K562 (cell line): ENCODE measurements at regions not wholly inside any gene's neighbourhood (a gene's known extent, or its start where the extent isn't known, plus 50 kb on each side); places are given as distances from the start of the nearest gene placed in this dataset.

Experiments used
- ATAC-seq: fragments of 200-7000 bp; cut with Tn5 transposase; 3 replicates; pipeline ENCODE4 v1.9.1; 2020; ENCODE audit warnings: moderate library complexity
- BruUV-seq: library from RNA; stranded (reverse); fragments of 400-500 nt; replicated peaks from 2 replicates; lab custom pipeline; 2021; lab: Mats Ljungman, UMichigan
- CTCF ChIA-PET: fragments of 300-600 bp; formaldehyde crosslinking; extraction: SDS; loops from one replicate; lab custom pipeline; 2021; ENCODE audit warnings: low intra/inter-chr PET ratio; lab: Yijun Ruan, JAX
- POLR2A ChIA-PET: fragments of 300-600, 350-650 bp; sonication (Branson Sonifier 250); formaldehyde crosslinking; extraction: SDS; loops from one replicate; lab custom pipeline; 2021; ENCODE audit warnings: antibody characterized with exemption, inconsistent platforms; lab: Yijun Ruan, JAX
- DNase-seq, 4 experiments: peaks; one replicate each; pipeline versions ENCODE4 v3.0.0 to v3.0.0-alpha.2; 2011 to 2018; ENCODE audit warnings: low spot score in 3 of 4, mixed read lengths in 3 of 4; ENCODE audit errors: extremely low read depth in 1 of 4
- FAIRE-seq: peaks from 2 replicates; lab custom pipeline; 2011; peaks lifted over from hg19 to GRCh38; lab: Jason Lieb, UNC
- H2AFZ ChIP-seq: 2 replicates; pipeline ENCODE4 v1.6.0; 2011; ENCODE audit warnings: low read depth, low read length, control low read depth, inconsistent platforms
- H3K27ac ChIP-seq: fragments of 200-600 bp; 3 replicates; pipeline ENCODE4 v1.8.0; 2011; ENCODE audit warnings: low read depth, mild to moderate bottlenecking, control low read depth, inconsistent platforms, low read length, moderate library complexity, mixed read lengths; ENCODE audit errors: extremely low read depth
- H3K27me3 ChIP-seq, 2 experiments: fragments of 300-600 bp in 1 of 2; 2 replicates in 1 of 2; 3 replicates in 1 of 2; pipeline versions ENCODE4 v1.6.0 to v1.8.0; 2011; ENCODE audit warnings: inconsistent platforms in 2 of 2, low read length in 2 of 2, mild to moderate bottlenecking in 1 of 2, mixed read lengths in 1 of 2, moderate library complexity in 1 of 2; ENCODE audit not compliant: control insufficient read depth in 2 of 2, insufficient read depth in 2 of 2
- H3K36me3 ChIP-seq: fragments of 300-600 bp; 3 replicates; pipeline ENCODE4 v1.8.0; 2011; ENCODE audit warnings: mild to moderate bottlenecking, low read length, inconsistent platforms; ENCODE audit not compliant: control insufficient read depth, insufficient read depth
- H3K4me1 ChIP-seq, 2 experiments: fragments of 200-600 bp in 1 of 2; replicated peaks in 1 of 2; 2 replicates in 1 of 2; 3 replicates in 1 of 2; pipeline versions ENCODE4 v1.5.1 to v1.8.0; 2011; ENCODE audit warnings: inconsistent platforms in 2 of 2, low read length in 2 of 2, mild to moderate bottlenecking in 1 of 2, mixed read lengths in 1 of 2, moderate library complexity in 1 of 2; ENCODE audit not compliant: control insufficient read depth in 2 of 2, insufficient read depth in 2 of 2
- H3K4me2 ChIP-seq: 2 replicates; pipeline ENCODE4 v1.6.1; 2011; ENCODE audit warnings: low read length, control low read depth, inconsistent platforms, mixed read lengths; ENCODE audit not compliant: insufficient read depth
- H3K4me3 ChIP-seq: fragments of 200-600 bp; sonication (generic), shearing (Covaris generic); 2 replicates; pipeline ENCODE4 v1.5.1; 2016; ENCODE audit warnings: control low read depth, inconsistent platforms
- H3K79me2 ChIP-seq: fragments of 200-600 bp; 3 replicates; pipeline ENCODE4 v1.8.0; 2011; ENCODE audit warnings: low read length, inconsistent platforms; ENCODE audit not compliant: control insufficient read depth, insufficient read depth
- H3K9ac ChIP-seq, 2 experiments: 2 replicates each; pipeline versions ENCODE4 v1.6.0 to v1.6.1; 2011; ENCODE audit warnings: low read depth in 2 of 2, low read length in 2 of 2, control low read depth in 1 of 2, inconsistent platforms in 1 of 2, mild to moderate bottlenecking in 1 of 2, mixed read lengths in 1 of 2; ENCODE audit not compliant: insufficient read depth in 1 of 2
- H3K9me1 ChIP-seq: one replicate; pipeline ENCODE4 v1.6.0; 2011; ENCODE audit warnings: inconsistent platforms, mild to moderate bottlenecking, low read length, moderate library complexity; ENCODE audit not compliant: control insufficient read depth, insufficient read depth
- H3K9me3 ChIP-seq: replicated peaks from 2 replicates; pipeline ENCODE4 v1.5.1; 2011; ENCODE audit warnings: low read depth, low read length, inconsistent platforms; ENCODE audit not compliant: control insufficient read depth, insufficient read depth
- H4K20me1 ChIP-seq: replicated peaks from 2 replicates; pipeline ENCODE4 v1.6.1; 2011; ENCODE audit warnings: low read length, inconsistent platforms, mixed read lengths; ENCODE audit not compliant: control insufficient read depth, insufficient read depth
- ELF4 ChIP-seq: fragments of 450-650 bp; formaldehyde crosslinking; IDR thresholded peaks from 2 replicates; pipeline ENCODE4 v1.4.0; 2022; ENCODE audit warnings: missing genetic modification characterization
- HLTF ChIP-seq: fragments of 450-650 bp; IDR thresholded peaks from 2 replicates; pipeline ENCODE4 v1.6.1; 2016
- RCOR1 ChIP-seq, 2 experiments: IDR thresholded peaks; 2 replicates each; pipeline ENCODE4 v1.6.1; 2012; ENCODE audit warnings: low read depth in 2 of 2, low read length in 2 of 2, borderline replicate concordance in 1 of 2, improper control_type of control experiment in 1 of 2
- ZNF23 ChIP-seq: fragments of 250-450 bp; sonication (Bioruptor Pico); IDR thresholded peaks from 2 replicates; pipeline ENCODE4 v1.4.0; 2020; ENCODE audit warnings: mild to moderate bottlenecking
- WGBS: fragments of 100-300 bp; shearing (Covaris generic); methylation state at CpG from one replicate; pipeline ENCODE4 v1.1.6; 2016; ENCODE audit warnings: low coverage, mixed read lengths; ENCODE audit not compliant: insufficient coverage; ENCODE audit errors: missing lambda C conversion rate; 5-methylcytosine and 5-hydroxymethylcytosine counted together
- in situ Hi-C: fragments of 300-500 bp; cut with MboI; formaldehyde crosslinking; loops from 4 replicates; pipeline ENCODE4 v1.15.0; 2018; ENCODE audit warnings: inconsistent platforms, mixed read lengths
- intact Hi-C: fragments of 100-400 bp; cut with micrococcal nuclease; formaldehyde crosslinking; loops from 2 replicates; pipeline ENCODE4 v1.14.2; 2022
- TF ChIP-seq, protein P1 (sequence below): fragments of 250-450 bp; sonication (Bioruptor Pico); IDR thresholded peaks from 2 replicates; pipeline ENCODE4 v1.8.0; 2022; ENCODE audit warnings: inconsistent platforms
- TF ChIP-seq, protein P2 (sequence below): fragments of 200-800 bp; sonication (Bioruptor generic); IDR thresholded peaks from 2 replicates; pipeline ENCODE4 v1.6.1; 2016; ENCODE audit warnings: missing genetic modification characterization, missing compliant biosample characterization
- TF ChIP-seq, protein P3 (sequence below): fragments of 450-650 bp; IDR thresholded peaks from 2 replicates; pipeline ENCODE4 v1.6.1; 2016; ENCODE audit warnings: antibody characterized with exemption
- TF ChIP-seq, protein P4 (sequence below): fragments of 250-450 bp; sonication (Bioruptor Pico); IDR thresholded peaks from 2 replicates; pipeline ENCODE4 v1.8.0; 2022; ENCODE audit warnings: moderate library complexity, mild to moderate bottlenecking, inconsistent platforms
- TF ChIP-seq, protein P5 (sequence below): fragments of 450-650 bp; IDR thresholded peaks from 2 replicates; pipeline ENCODE4 v1.6.1; 2016; ENCODE audit warnings: mild to moderate bottlenecking

DNA sequence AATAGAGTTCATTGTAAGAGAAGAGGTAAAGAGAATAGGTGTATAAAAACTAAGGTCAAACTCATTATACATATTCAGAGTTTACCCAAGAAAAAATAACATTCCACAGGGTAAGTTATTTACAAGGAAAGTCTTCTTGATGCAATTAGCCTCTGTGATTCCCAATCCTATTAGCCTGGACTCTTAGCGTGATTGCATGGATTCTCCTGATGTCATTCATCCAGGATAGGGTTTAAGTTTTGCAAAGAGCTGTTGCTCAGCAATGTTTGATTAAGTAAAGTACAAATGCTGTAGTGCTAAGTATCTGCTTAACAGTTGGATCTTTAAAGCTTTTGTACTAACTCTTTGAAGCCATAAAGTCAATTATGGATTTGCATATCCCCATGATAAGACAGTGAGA is 767.8 kb upstream of the LUZP2 start:
- FAIRE-seq (no peak), ATAC-seq (no peak), DNase-seq (no peak)
- no TSS peak for BruUV-seq
- no peaks in the 10 kb centered on the region for H4K20me1 ChIP-seq
- no peak overlapping the region for H3K9ac ChIP-seq
- H3K9me1 ChIP-seq = no peaks in the 10 kb centered on the region
- no peaks in the 10 kb centered on the region for H3K27me3 ChIP-seq
- H3K27ac ChIP-seq = no peak overlapping the region
- ChIA-PET CTCF (no interaction called here), POLR2A (no interaction called here)
- H3K4me1 ChIP-seq = no peaks in the 10 kb centered on the region
- H2AFZ ChIP-seq = no peak overlapping the region
- in situ Hi-C loops = no loop called here
- no peaks in the 10 kb centered on the region for H3K36me3 ChIP-seq
- no peak overlapping the region for H3K4me3 ChIP-seq
- intact Hi-C loops = no loop called here
- H3K4me2 ChIP-seq = no peak overlapping the region
- no peaks in the 10 kb centered on the region for H3K79me2 ChIP-seq
- WGBS = 0% methylated on average over 1 of the region's 1 CpG
- no peaks in the 10 kb centered on the region for H3K9me3 ChIP-seq
- TF ChIP-seq HLTF (no peak), RCOR1 (IDR thresholded peaks at IDR 0.05; ENCODE audit: borderline replicate concordance in 1 of 2, low read depth in 2 of 2, low read length in 2 of 2) (no peak), ZNF23 (CRISPR knock-in tag) (no peak), ELF4 (no peak)
- TF ChIP-seq, protein P1, sequence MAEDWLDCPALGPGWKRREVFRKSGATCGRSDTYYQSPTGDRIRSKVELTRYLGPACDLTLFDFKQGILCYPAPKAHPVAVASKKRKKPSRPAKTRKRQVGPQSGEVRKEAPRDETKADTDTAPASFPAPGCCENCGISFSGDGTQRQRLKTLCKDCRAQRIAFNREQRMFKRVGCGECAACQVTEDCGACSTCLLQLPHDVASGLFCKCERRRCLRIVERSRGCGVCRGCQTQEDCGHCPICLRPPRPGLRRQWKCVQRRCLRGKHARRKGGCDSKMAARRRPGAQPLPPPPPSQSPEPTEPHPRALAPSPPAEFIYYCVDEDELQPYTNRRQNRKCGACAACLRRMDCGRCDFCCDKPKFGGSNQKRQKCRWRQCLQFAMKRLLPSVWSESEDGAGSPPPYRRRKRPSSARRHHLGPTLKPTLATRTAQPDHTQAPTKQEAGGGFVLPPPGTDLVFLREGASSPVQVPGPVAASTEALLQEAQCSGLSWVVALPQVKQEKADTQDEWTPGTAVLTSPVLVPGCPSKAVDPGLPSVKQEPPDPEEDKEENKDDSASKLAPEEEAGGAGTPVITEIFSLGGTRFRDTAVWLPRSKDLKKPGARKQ (CRISPR knock-in tag) = no peak
- TF ChIP-seq, protein P2, sequence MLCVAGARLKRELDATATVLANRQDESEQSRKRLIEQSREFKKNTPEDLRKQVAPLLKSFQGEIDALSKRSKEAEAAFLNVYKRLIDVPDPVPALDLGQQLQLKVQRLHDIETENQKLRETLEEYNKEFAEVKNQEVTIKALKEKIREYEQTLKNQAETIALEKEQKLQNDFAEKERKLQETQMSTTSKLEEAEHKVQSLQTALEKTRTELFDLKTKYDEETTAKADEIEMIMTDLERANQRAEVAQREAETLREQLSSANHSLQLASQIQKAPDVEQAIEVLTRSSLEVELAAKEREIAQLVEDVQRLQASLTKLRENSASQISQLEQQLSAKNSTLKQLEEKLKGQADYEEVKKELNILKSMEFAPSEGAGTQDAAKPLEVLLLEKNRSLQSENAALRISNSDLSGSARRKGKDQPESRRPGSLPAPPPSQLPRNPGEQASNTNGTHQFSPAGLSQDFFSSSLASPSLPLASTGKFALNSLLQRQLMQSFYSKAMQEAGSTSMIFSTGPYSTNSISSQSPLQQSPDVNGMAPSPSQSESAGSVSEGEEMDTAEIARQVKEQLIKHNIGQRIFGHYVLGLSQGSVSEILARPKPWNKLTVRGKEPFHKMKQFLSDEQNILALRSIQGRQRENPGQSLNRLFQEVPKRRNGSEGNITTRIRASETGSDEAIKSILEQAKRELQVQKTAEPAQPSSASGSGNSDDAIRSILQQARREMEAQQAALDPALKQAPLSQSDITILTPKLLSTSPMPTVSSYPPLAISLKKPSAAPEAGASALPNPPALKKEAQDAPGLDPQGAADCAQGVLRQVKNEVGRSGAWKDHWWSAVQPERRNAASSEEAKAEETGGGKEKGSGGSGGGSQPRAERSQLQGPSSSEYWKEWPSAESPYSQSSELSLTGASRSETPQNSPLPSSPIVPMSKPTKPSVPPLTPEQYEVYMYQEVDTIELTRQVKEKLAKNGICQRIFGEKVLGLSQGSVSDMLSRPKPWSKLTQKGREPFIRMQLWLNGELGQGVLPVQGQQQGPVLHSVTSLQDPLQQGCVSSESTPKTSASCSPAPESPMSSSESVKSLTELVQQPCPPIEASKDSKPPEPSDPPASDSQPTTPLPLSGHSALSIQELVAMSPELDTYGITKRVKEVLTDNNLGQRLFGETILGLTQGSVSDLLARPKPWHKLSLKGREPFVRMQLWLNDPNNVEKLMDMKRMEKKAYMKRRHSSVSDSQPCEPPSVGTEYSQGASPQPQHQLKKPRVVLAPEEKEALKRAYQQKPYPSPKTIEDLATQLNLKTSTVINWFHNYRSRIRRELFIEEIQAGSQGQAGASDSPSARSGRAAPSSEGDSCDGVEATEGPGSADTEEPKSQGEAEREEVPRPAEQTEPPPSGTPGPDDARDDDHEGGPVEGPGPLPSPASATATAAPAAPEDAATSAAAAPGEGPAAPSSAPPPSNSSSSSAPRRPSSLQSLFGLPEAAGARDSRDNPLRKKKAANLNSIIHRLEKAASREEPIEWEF (CRISPR knock-in tag) = no peak
- TF ChIP-seq, protein P3, sequence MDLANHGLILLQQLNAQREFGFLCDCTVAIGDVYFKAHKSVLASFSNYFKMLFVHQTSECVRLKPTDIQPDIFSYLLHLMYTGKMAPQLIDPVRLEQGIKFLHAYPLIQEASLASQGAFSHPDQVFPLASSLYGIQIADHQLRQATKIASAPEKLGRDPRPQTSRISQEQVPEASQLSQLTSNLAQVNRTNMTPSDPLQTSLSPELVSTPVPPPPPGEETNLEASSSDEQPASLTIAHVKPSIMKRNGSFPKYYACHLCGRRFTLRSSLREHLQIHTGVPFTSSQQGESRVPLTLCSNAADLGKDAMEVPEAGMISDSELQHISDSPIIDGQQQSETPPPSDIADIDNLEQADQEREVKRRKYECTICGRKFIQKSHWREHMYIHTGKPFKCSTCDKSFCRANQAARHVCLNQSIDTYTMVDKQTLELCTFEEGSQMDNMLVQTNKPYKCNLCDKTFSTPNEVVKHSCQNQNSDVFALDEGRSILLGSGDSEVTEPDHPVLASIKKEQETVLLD = no peak
- TF ChIP-seq, protein P4, sequence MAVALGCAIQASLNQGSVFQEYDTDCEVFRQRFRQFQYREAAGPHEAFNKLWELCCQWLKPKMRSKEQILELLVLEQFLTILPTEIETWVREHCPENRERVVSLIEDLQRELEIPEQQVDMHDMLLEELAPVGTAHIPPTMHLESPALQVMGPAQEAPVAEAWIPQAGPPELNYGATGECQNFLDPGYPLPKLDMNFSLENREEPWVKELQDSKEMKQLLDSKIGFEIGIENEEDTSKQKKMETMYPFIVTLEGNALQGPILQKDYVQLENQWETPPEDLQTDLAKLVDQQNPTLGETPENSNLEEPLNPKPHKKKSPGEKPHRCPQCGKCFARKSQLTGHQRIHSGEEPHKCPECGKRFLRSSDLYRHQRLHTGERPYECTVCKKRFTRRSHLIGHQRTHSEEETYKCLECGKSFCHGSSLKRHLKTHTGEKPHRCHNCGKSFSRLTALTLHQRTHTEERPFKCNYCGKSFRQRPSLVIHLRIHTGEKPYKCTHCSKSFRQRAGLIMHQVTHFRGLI (CRISPR knock-in tag) = no peak
- TF ChIP-seq, protein P5, sequence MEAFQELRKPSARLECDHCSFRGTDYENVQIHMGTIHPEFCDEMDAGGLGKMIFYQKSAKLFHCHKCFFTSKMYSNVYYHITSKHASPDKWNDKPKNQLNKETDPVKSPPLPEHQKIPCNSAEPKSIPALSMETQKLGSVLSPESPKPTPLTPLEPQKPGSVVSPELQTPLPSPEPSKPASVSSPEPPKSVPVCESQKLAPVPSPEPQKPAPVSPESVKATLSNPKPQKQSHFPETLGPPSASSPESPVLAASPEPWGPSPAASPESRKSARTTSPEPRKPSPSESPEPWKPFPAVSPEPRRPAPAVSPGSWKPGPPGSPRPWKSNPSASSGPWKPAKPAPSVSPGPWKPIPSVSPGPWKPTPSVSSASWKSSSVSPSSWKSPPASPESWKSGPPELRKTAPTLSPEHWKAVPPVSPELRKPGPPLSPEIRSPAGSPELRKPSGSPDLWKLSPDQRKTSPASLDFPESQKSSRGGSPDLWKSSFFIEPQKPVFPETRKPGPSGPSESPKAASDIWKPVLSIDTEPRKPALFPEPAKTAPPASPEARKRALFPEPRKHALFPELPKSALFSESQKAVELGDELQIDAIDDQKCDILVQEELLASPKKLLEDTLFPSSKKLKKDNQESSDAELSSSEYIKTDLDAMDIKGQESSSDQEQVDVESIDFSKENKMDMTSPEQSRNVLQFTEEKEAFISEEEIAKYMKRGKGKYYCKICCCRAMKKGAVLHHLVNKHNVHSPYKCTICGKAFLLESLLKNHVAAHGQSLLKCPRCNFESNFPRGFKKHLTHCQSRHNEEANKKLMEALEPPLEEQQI = no peak
